NCI-H748 (cell line): ENCODE measurements at regions not wholly inside any gene's neighbourhood (a gene's known extent, or its start where the extent isn't known, plus 50 kb on each side); places are given as distances from the start of the nearest gene placed in this dataset.
A peak's percentile ranks its signal among the peaks of the same experiment; 100 is the strongest.

ENCODE experiments used
- DNase-seq: peaks from one replicate; lab custom pipeline; 2025; ENCODE audit not compliant: unreplicated experiment; lab: John Stamatoyannopoulos, UW

DNA sequence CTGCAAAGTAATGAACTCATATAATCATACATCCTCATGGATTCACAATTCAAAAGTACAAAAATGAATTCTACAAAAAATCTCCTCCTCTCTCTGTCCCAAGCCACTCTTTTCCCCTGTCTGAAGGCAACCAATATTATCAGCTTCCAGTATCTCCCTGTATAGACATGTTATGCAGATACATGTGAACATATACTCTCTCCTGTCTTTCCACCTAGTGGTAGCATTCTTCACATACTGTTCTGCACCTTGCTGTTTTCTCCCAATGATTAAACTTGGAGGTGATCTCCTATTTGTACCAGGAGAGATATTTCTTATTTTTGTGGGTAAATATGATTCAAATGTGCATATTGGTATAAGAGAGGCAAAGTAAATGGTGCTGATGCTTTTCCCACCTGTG is 416.4 kb downstream of the EPM2A start:
- no peak for DNase-seq

DNA sequence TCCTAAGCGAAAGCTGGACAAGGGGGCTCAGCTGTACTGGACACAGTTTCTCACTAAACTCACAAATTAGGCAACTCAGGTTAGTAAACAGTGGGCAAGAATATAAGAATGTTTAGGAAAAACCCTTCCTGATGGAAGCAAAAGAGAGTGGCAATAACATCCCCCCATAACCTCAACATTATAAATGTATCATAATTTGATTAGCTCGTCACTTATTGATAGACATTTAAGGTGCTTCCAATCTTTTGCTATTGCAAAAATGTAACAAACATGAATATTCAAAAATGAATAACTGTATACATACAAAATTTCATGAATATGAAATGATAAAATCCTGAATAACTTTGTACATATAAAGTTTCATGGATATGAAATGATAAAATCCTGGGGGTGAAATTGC is 415.7 kb downstream of the EPM2A start:
- DNase-seq: no peak

DNA sequence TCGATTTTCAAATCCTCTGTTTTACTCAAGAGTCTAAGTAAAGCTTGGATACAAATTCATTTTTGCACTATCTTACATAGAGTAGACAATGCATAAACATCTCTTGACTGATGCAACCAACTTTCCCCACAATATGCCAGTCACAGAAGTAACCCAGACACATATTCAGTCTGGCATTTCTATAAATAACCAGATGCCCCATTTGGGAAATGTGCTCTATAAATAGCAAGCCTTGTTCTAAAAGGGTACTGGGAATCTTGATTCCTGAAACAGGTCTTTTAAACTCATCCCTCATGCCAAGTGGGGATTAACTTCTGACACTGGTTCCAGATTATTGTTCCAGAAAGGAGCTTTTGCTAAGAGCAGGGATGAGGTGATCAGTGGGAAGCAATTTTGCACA is 411.7 kb downstream of the EPM2A start:
- DNase-seq: no peak

DNA sequence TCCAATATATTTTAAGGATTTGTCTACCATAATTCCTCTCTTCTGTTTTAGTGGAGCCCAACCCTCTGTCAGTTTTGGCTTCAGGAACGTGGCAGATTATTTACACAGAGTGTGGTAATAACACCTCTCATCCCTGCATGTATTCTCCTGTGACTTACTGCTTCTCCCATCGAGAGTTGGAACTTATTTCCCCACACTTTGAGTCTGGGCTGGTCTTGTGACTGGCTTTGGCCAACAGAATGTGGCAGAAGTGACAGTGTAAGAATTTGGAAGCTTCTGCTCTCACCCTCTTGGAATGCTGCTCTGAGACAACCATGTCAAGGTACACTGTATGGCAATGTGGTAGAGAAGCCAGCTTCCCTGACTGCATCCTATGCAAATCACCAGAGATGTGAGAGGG is 407.7 kb downstream of the EPM2A start:
- peak; percentile 13 for DNase-seq

DNA sequence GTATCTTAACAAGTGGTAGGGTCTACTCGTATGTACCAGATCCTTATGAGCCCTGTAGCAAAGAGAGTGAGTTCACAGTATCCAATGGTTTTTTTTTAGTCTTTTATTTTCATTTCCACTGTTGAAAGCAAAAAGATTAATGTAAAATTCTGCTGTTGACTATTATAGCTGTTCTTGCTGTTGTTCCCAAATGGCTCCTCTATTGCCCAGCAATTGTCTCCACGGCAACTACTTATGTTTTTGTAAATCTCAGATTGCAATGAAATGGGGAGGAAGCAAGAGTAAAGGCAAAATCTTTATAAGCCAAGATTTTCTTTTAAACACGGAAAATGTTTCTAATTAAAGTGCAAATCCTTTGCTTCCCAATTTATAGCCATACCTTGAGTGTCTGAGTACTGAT is 406.1 kb downstream of the EPM2A start:
- DNase-seq: peak; percentile 55

DNA sequence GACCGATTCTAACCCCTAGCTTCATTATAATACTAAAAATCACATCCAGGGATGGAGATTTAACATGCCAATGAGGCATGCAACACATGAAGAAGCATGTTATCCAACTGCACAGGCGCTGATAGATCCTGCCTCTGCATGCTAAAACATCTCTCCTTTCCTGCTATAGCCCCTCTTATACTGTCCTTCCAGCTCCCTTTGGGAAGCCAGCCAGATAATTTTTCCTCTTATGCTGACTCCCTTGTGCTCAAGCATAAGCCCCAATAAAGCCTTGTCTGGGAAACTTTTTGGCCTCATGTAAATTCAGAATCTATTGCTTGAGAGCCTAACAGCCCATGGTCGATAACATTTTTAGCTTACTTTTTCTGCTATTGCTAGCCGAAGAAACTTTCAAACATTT is 404.3 kb downstream of the EPM2A start:
- no peak for DNase-seq

DNA sequence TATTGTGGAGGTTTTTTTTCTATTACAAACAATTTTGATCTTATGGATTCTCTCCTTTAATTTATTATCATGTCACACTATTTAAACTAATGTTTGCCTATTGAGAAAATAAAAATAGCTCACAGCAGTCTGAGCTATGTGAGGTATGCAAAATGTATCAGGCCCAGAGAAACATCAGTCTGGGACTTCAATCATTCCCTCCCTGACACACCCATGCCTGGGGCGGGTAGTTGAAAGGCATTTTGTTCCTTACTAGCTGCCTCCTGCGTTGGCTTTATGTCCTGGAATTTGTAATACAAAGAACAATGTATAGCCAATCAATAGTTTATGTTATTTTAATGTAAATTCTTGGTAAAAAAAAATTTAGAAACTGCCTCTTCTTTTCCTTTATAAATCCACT is 403.3 kb downstream of the EPM2A start:
- no peak for DNase-seq

DNA sequence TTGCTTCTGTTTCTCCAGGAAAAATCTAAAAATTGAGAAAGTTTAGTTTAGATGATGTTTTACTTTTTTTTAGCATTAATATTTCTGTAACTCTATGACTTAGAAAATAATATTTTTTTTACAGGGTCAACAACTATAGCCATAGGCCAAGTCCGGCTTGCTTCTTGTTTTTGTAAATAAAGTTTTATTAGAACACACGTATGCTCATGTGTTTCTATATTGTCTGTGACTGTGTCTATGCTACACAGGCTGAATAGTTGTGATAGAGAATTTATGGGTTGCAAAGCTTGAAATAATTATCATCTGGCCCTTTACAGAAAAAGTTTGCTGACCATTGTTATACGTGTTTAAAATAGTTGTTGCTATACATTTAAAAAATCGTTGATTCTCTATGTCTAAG is 399.2 kb downstream of the EPM2A start:
- DNase-seq: no peak

DNA sequence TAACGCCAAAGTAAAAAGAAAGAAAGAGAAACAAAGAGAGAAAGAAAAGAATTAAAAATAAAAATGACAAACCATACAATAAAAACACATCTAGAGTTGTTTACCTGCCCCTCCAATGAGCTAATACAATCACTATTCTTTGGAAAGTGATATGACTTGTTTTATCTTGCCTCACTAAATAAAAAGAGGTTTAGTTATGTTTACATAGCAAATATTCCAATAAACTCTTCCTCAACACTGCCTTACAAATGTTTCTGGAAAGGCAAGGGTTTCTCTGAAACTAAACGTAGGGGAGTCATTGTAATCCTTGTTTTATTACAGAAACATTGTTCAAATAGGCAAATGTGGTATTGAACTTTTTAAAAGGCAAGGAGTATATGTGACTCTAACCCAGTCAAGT is 396.2 kb downstream of the EPM2A start:
- peak; percentile 35 for DNase-seq

DNA sequence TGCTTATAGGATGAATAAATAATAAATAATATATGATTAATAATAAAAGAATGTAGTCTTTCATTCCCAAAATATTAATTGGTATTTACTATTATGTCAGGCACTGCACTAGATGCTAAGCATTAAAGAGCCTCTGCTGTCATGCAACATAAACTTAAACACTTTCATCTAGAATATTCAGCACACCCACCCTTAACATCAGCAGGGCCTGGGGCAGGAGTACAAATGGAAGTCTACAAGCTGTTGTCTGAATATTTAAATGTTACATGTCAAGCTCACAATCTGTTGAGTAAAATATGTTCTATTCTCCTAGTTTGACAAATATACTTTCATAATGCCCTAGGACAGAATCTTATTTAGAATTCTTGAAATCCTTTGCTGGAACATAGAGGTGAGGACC is 395.1 kb downstream of the EPM2A start:
- no peak for DNase-seq

DNA sequence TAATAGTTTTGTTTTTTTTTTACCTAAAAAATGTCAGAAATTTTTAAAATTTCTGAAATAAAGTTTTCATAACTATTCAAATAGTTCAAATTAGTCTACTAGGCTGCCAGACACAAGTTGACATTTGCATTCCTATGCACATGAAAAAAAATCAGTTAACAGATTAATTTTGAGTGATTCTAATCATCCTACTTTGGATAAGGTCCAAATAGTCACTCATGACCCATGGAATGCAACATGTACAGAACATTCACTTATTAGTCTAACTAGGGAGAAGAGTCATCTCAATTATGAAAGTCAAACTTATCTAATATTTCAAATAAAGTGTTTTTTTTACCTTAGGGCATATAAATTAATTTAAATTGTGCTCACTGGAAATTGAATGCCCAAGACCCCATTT is 390.2 kb downstream of the EPM2A start:
- DNase-seq: no peak

DNA sequence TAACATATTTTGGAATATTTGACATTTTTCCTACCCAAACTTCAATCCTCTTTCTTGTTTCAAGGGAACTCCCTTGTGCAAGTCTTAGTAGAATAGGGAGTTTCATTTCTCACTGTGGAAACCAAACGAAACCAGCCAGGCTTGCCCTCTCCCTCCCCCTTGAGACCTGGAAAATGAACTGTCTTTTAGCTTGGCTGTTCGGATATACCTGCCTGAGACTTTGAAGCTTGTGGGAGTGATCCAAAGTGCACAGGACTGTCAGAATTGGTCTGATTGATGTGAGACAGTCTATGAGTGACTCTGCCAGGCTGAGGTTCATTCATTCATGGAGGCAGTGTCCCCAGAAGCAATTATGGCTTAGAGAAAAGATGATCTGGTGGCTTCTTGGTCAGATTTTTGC is 388.1 kb downstream of the EPM2A start:
- no peak for DNase-seq

DNA sequence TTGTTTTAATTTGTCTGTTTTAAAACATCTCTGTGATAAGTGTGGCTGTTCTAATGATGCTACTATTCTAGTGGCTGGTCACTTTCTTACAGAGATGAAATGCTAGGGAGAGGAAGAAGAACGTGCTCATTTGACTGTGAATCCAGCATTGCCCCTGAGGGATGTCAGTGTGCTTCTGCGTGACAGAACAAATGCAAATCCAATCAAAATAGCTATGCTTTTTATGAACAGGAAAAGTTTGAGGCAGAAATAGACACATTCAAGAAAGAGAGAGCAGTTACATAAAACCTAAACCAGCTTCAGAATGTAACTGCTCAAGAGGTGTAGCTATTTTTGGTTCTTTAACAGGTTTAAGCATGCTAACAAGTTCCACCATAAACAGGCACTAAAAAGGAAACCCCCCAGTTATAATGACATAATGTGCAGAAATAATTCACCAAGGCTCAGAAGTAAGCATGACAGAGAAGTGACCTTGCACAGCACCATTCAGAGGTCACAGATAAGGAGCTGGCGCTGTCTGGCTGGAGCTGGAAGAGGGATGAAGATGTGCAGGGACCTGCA is 385.3 kb downstream of the EPM2A start:
- DNase-seq: no peak

DNA sequence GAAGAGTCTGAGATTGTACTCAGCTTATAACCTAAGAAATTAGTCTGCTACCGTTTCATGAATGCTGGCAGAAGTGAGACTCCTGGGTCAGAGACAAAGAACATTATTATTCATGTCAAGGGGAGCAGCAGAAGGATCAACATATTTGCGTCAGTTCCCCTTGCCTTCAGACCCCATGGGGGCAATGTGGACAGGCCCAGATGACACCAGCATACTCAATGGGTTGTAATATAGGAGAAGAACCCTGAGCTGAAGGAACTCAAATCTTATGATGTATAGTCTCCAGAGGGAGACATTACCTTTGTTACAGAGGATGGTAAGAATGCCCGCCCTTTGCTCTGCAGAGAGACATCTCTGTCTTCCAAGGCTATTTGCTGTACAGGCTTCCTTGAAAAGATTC is 384.4 kb downstream of the EPM2A start:
- no peak for DNase-seq

DNA sequence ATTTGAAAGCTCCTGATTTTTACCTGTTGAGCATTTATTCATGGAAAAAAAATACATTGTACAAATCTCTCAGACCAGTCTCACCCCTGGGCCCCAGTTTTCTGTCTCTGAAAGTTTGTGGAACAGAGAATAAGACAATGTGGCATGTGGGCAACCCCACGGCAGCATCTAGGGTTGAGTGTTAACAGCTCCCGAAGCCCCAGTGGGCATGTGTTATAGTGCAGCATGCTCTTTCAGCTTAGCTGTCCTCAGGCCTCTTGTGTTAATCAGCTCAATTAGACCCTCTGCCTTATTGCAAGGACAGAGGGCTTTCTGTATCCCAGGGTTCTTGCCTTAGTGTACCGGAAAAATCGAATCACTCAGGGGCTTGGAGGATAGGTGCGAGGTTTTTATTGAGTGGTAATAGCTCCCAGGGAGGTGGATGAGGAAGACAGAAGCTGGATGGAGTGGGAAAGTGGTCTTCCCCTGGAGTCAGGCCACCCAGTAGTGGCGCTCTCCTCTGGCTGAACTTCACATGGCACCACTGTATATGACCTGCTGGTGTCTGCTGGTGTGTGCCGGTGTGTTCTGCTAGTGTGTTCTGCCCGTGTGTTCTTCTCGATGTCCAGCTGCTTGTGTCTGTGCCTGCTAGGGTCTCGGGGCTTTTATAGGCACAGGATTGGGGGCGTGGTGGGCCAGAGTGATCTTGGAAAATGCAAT is 382.8 kb downstream of the EPM2A start:
- DNase-seq: no peak

DNA sequence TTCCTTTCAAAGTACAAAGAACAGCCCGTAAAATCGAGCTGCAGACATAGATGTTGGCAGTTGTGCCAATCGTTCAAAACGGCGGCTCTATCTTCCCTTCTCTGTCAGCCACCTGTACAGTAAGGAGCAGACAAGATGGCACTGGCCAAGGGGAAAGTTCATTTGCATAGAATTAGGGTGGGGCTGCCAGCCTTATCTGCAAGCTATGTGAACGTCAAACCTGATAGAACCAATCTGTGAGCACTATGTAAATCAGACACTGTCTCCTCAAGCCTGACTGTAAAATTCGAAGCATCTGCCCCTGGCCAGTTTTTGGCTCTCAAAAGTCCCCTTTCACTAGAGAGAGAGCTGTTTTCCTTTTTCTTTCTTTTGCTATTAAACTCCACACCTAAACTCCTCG is 374.5 kb downstream of the EPM2A start:
- DNase-seq: peak; percentile 59

DNA sequence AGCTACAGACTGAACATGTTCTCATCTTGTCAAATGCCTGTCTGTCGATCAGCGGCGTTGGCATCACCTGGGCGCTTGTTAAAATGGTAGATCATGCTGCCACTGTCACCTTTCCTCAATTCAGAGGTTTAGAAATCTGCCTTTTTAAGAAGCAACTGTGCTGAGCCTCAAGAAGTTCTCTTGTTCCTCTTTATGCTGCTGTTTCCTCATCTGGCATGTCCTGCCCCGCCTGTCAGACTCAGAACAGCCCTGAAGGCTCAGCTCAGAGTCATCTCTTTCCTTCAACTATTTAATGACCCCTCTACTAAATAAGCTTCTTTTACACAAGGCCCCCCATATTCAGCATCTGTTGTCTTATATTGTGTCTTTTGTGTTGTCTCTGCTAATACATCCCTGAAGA is 368.2 kb downstream of the EPM2A start:
- no peak for DNase-seq

DNA sequence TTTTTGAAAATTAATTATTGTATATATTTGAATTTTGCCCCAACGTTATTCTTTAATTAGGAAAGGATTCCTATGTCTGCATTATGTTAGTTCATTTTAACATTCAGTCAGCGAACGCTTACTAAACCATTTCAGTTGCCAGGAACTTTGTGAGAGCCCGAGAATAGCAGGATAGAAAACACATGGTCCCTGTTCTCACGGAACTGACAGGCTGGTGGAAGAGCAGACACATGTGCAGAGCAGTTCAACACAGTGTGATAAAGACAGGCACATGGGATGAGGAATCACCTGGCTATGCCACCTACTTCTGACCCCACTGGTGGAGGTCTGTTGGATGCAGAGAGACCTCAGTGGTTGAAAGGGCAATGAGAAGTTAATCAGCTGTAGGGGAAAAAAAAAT is 367.2 kb downstream of the EPM2A start:
- DNase-seq: no peak

DNA sequence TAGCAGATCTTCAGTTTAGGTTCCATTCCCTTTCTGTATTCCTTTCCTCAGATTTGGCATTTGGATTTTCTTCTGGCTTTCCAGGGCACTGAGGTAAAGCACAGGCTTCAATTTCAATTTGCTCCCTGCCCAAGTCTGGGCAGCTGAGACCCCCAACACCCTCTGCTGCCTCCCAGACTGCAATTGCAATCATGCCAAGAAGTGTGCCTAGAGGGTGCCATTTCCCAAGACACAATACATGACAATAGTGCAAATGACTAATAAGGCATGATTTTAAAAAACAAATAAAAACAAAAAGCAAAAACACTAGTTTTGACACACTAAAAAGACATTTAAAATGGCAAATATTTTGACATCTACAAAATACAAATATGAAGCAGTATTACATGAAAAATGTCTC is 364.8 kb downstream of the EPM2A start:
- DNase-seq: no peak

DNA sequence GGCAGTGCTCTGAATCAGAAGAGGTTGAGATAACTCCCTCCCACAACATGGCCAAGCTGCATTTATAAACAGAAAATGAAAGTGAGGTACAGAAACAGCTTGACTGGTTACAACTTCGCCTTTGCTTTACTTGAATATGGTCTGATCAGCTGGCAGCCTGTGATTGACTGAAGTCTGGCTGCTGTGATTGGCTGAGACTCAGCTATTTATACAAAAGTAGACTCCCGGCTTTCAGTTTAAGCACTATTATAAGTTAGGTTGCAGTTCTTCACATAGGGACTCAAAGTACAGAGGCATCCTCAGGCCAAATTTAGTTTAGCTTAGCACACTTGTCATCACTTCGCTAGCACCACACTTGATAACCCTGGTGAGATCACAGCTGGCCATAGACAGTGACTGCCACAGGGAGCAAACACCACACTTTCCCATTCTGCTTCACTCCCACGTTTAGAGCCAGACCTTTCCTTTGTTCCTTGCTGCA is 362.6 kb downstream of the EPM2A start:
- no peak for DNase-seq

DNA sequence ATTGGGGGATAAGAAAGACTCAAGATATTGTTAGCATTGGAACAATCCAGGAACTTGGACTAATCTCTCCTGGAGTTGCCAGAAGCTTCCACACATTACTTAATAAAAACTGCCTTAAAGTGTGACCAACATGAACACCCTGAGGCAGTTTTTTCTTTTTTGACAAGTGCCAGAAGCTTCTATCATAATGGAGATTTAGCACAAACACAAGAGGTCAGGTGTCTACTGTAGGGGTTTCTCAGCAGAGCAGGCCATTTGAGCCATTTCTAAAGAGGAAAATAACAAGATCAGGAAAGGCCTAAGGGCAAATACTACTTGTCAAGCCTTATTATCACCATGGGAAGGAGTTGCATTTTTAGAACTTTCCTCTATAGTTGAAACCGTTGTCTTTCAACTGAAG is 361.5 kb downstream of the EPM2A start:
- no peak for DNase-seq

DNA sequence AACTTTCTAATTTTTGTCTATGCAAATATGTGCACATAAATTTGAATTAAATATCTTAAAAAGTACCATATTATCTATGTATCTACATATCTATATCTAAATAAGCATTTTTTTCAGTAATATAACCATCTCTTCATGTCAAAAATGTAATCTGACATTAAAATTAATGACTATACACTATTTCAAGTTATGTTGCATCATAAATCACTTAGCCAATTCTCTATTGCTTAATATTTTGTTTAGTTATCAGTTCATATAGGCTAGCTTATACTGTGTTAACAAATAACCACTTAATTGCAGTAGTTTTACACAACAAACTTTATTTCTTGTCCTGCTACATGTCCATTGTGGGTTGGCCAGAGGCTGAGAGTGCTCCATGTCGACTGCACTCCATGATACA is 360.8 kb downstream of the EPM2A start:
- no peak for DNase-seq

DNA sequence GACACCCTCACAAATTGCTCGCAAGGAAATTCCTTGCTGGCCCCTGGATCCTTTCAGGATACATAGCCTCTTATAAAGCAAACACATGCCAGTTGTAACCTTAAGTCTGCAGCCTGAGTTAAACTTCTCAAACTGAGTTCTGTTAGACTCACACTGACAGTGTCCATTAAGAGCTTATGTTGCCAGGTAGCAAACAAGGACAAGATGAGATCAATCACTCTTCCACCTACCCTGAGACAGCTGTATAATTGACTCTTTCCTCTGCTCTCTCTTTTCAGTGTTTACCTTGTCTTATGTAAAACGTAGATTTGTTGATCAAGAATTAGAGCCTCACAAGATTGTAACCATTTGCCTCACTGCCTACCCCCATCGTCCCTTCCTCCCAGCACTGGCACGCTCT is 359.8 kb downstream of the EPM2A start:
- no peak for DNase-seq
